ENCODE measurements at regions not wholly inside any gene's neighbourhood (a gene's known extent, or its start where the extent isn't known, plus 50 kb on each side); places are given as distances from the start of the nearest gene placed in this dataset.
"Not testable (repeated sequence)": the region's sequence is repeated elsewhere in the genome, so short reads cannot be mapped to it uniquely, and the experiment has no call there.

GRCh38 chr12:17206553-17206952, 600.6 kb upstream of the LMO3 start:
- no peak for DNase-seq

GRCh38 chr12:17204289-17205054, 598.5 kb upstream of the LMO3 start:
- DNase-seq, result no peak

- no peak for DNase-seq
Measured at GRCh38 chr12:17203497-17203896, 597.5 kb upstream of the LMO3 start.

- no peak for DNase-seq
Measured at GRCh38 chr12:17197971-17198370, 592.0 kb upstream of the LMO3 start.

- DNase-seq, result no peak
Measured at GRCh38 chr12:17192721-17193120, 586.8 kb upstream of the LMO3 start.

GRCh38 chr12:17169726-17170471, 563.9 kb upstream of the LMO3 start:
- no peak for DNase-seq

GRCh38 chr12:17159506-17160300, 553.7 kb upstream of the LMO3 start:
- no peak for DNase-seq

GRCh38 chr12:17158201-17158600, 552.2 kb upstream of the LMO3 start:
- DNase-seq, result no peak

GRCh38 chr12:17151917-17152316, 546.0 kb upstream of the LMO3 start:
- no peak for DNase-seq

- DNase-seq, result no peak
Measured at GRCh38 chr12:17148706-17149105, 542.7 kb upstream of the LMO3 start.

GRCh38 chr12:17142856-17143255, 536.9 kb upstream of the LMO3 start:
- no peak for DNase-seq

GRCh38 chr12:17139931-17140330, 534.0 kb upstream of the LMO3 start:
- DNase-seq, result no peak

GRCh38 chr12:17137396-17137795, 531.4 kb upstream of the LMO3 start:
- no peak for DNase-seq

GRCh38 chr12:17134315-17134714, 528.4 kb upstream of the LMO3 start:
- DNase-seq, result no peak

GRCh38 chr12:17132336-17132735, 526.4 kb upstream of the LMO3 start:
- no peak for DNase-seq

GRCh38 chr12:17116538-17116937, 510.6 kb upstream of the LMO3 start:
- DNase-seq, result not testable (repeated sequence)

GRCh38 chr12:17110316-17110715, 504.4 kb upstream of the LMO3 start:
- no peak for DNase-seq

- DNase-seq, result no peak
Measured at GRCh38 chr12:17108877-17109541, 503.0 kb upstream of the LMO3 start.

- DNase-seq, result no peak
Measured at GRCh38 chr12:17104801-17105200, 498.8 kb upstream of the LMO3 start.

- no peak for DNase-seq
Measured at GRCh38 chr12:17097674-17098073, 491.7 kb upstream of the LMO3 start.

GRCh38 chr12:17084831-17085230, 478.9 kb upstream of the LMO3 start:
- no peak for DNase-seq

GRCh38 chr12:17079251-17079909, 473.4 kb upstream of the LMO3 start:
- peak; percentile 17 to 57 for DNase-seq
